ENCODE measurements at regions not wholly inside any gene's neighbourhood (a gene's known extent, or its start where the extent isn't known, plus 50 kb on each side); places are given as distances from the start of the nearest gene placed in this dataset.

DNA sequence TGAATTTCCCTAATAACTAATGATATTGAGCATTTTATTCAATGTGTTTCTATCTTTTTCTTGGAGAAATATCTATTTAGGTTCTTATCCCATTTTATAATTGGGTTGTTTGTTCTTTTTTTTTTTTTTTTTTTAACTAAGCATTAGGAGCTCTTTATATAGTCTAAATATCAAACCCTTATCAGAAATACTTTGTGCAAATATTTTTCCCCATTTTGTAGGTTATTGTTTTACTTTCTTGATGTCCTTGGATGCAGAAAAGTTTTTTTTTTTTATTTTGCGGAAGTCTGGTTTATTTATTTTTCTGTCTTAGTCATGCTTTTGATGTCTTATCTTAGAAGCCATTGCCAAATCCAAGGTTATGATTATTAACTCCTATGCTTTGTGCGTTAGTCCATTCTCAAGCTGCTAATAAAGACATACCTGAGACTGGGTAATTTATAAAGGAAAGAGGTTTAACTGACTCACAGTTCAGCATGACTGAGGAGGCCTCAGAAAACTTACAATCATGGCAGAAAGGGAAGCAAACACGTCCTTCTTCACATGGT is 434.3 kb upstream of the TBX3 start:
- DNase-seq = no peak

DNA sequence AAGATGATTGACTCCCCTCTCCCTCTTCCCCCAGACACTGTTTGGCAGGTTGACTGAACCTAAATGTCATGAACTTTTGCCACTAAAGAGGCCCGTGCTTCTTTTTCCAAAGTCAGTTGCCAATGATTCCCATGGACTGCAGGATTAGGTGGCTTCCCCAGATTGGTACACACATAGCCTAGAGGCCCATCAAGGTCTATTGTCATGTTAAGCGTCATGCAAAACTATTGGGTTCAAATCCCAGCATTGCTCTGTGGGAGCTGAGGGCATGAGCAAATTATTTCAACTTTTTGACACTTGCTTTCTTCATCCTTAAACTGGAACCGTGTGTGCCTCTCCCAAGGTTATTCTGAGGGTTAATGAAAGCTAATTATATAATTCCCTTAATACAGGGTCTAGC is 430.2 kb upstream of the TBX3 start:
- TF ChIP-seq, protein P1, sequence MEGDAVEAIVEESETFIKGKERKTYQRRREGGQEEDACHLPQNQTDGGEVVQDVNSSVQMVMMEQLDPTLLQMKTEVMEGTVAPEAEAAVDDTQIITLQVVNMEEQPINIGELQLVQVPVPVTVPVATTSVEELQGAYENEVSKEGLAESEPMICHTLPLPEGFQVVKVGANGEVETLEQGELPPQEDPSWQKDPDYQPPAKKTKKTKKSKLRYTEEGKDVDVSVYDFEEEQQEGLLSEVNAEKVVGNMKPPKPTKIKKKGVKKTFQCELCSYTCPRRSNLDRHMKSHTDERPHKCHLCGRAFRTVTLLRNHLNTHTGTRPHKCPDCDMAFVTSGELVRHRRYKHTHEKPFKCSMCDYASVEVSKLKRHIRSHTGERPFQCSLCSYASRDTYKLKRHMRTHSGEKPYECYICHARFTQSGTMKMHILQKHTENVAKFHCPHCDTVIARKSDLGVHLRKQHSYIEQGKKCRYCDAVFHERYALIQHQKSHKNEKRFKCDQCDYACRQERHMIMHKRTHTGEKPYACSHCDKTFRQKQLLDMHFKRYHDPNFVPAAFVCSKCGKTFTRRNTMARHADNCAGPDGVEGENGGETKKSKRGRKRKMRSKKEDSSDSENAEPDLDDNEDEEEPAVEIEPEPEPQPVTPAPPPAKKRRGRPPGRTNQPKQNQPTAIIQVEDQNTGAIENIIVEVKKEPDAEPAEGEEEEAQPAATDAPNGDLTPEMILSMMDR (IDR thresholded peaks at IDR 0.05; ENCODE audit: low read depth, low read length) = no peak
- no peaks in the 10 kb centered on the region for H3K36me3 ChIP-seq
- H3K9me3 ChIP-seq (ENCODE audit: severe bottlenecking) = no peaks in the 10 kb centered on the region
- H3K4me3 ChIP-seq (ENCODE audit: low read depth, low read length) = no peak overlapping the region
- no peak overlapping the region for H3K27ac ChIP-seq
- DNase-seq = no peak
- H3K27me3 ChIP-seq (ENCODE audit: insufficient read depth, low read depth, severe bottlenecking) = no peaks in the 10 kb centered on the region

More for the DNA sequence above, 434.3 kb upstream of the TBX3 start:
- Histone ChIP-seq H3K4me3 (ENCODE audit: low read depth, low read length) (no peak overlapping the region), H3K9me3 (ENCODE audit: severe bottlenecking) (no peaks in the 10 kb centered on the region), H3K27me3 (ENCODE audit: insufficient read depth, low read depth, severe bottlenecking) (no peaks in the 10 kb centered on the region), H3K27ac (no peak overlapping the region), H3K36me3 (no peaks in the 10 kb centered on the region)
- TF ChIP-seq, protein P1 (IDR thresholded peaks at IDR 0.05; ENCODE audit: low read depth, low read length) = no peak

DNA sequence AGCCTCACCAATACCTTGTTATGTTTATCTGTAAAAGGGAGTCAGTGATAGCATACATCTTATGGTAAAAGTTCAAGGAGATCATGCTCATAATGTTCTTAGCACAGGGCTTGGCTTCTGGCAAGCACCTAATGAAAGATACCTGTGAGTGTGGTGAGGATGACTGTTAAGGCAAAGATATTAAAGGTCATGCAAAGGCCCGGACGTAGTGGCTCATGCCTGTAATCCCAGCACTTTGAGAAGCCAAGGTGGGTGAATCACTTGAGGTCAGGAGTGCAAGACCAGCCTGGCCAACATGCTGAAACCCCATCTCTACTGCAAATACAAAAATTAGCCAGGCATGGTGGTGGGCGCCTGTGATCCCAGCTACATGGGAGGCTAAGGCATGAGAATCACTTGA is 425.9 kb upstream of the TBX3 start:
- H3K4me3 ChIP-seq (ENCODE audit: low read depth, low read length) = no peak overlapping the region
- no peak overlapping the region for H3K27ac ChIP-seq
- H3K27me3 ChIP-seq (ENCODE audit: insufficient read depth, low read depth, severe bottlenecking) = no peaks in the 10 kb centered on the region
- H3K9me3 ChIP-seq (ENCODE audit: severe bottlenecking) = no peaks in the 10 kb centered on the region
- TF ChIP-seq, protein P1 (IDR thresholded peaks at IDR 0.05; ENCODE audit: low read depth, low read length) = no peak
- no peak for DNase-seq
- no peaks in the 10 kb centered on the region for H3K36me3 ChIP-seq

DNA sequence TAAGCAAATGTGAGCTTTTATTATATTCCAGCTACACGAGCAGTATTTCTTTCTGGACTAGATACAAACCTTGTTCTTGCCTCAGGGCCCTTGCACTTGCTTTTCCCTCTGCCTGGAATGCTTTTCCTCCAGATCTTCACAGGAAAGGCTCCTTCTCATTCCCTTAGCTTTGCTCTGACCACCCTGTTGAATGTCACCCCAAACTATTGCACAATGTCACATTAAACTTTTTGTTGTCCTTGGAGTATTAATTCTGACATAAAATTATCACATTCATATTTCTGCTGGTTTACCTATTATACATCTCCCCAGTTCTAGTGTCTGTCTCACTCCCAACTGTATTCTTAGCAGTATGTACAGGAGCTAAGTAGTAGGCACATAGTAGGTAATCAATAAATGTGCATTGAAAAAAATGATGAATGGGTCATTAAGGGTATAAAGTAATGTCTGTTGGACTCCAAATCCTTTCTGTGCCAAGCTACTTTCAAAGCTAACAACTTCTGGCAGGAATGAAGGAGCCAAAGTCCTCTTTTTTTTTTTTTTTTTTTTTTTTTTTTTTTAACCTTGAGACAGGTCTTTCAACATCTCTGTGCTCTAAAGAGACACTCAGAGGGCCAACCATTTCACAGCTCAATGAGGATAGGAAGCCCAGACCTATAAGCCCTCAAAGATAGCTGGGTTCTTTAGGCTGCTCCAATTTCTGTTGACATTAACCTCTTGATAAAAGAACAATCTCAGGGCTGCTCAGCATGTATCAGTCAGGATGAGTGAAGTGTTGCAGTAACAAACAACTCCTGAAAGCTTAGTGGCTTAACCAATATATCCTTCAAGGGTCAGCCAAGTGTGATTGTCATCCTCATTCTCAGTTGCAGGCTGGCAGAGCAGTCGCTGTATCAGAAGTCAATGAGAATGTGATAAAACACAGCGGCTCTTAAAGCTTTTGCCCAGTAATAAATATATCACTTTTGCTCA is 424.4 kb upstream of the TBX3 start:
- Histone ChIP-seq H3K9me3 (ENCODE audit: severe bottlenecking) (no peaks in the 10 kb centered on the region), H3K27ac (no peak overlapping the region), H3K27me3 (ENCODE audit: insufficient read depth, low read depth, severe bottlenecking) (peaks cover 6% of the 10 kb centered on the region), H3K4me3 (ENCODE audit: low read depth, low read length) (no peak overlapping the region), H3K36me3 (no peaks in the 10 kb centered on the region)
- no peak for DNase-seq
- TF ChIP-seq, protein P1 (IDR thresholded peaks at IDR 0.05; ENCODE audit: low read depth, low read length) = no peak

DNA sequence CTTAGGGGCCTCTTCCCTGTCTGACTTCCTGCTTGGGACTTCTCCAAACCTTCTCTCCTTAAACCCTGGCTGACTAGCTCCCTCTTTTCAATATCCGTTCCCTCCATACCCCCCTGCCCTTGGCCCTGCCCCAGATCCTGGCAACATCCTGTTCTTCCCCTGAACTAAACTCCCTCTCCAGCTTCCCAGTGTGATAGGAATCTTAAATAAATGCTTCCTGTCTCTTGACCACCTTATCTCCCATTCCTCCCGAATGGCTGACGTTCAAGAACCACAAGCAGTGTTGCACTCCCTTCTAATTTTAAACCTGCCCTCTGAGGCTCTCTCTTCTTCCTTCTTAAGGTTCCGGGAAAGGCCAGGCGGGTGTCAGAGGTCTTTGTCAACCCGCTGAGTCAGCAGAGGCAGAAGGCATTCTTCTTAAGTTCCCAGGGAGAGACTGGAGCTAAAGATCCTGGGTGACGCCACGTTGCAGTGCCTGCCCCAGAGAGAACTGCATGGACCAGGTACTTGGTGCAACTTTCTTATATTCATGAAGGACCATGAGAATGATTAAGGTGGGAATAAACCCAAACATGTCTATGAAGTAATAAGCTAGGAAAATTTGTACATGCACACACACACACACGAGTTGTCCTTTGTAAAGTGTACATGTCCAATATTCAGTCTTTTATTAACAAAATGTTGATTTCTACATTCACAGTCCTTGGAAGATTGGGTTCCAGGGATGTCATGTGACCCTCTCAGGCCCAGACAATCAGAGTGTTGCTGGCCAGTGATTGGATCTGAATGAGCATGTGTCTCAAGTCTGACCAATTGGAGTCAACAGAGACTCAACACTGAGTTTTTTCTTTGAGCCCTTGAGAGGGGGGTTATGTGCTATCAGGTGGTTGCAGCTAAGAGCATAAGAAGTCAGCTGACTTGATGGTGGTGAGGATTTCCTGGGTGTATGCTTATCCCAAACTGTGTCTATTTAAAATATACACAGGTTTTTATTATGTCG is 420.2 kb upstream of the TBX3 start:
- peaks cover 6% of the 10 kb centered on the region for H3K27me3 ChIP-seq (ENCODE audit: insufficient read depth, low read depth, severe bottlenecking)
- TF ChIP-seq, protein P1 (IDR thresholded peaks at IDR 0.05; ENCODE audit: low read depth, low read length) = no peak
- H3K27ac ChIP-seq = no peak overlapping the region
- H3K4me3 ChIP-seq (ENCODE audit: low read depth, low read length) = no peak overlapping the region
- DNase-seq = no peak
- no peaks in the 10 kb centered on the region for H3K36me3 ChIP-seq
- no peaks in the 10 kb centered on the region for H3K9me3 ChIP-seq (ENCODE audit: severe bottlenecking)

All from WERI-Rb-1 (cell line).